ENCODE measurements at regions not wholly inside any gene's neighbourhood (a gene's known extent, or its start where the extent isn't known, plus 50 kb on each side); places are given as distances from the start of the nearest gene placed in this dataset.
"Not testable (repeated sequence)": the region's sequence is repeated elsewhere in the genome, so short reads cannot be mapped to it uniquely, and the experiment has no call there.

GRCh38 chr15:38996111-38996631 is 431.6 kb upstream of the RASGRP1 start:
- Histone ChIP-seq H3K9ac (ENCODE audit: low read length) (no peak overlapping the region), H3K27me3 (ENCODE audit: low read length) (no peaks in the 10 kb centered on the region), H3K9me3 (ENCODE audit: low read length) (no peaks in the 10 kb centered on the region), H3K4me2 (ENCODE audit: low read depth, low read length, poor library complexity, severe bottlenecking) (no peak overlapping the region), H3K4me3 (ENCODE audit: low read length) (no peak overlapping the region), H3K79me2 (ENCODE audit: low read length) (no peaks in the 10 kb centered on the region), H3K9me2 (replicated peaks; ENCODE audit: insufficient read depth, low read length) (no peaks in the 10 kb centered on the region), H3K27ac (ENCODE audit: low read length) (no peak overlapping the region), H4K20me1 (ENCODE audit: insufficient read depth, low read depth, low read length) (no peaks in the 10 kb centered on the region), H3K4me1 (ENCODE audit: low read length) (peaks cover 5% of the 10 kb centered on the region; the same call in 1 of the 2 replicates), H2AFZ (ENCODE audit: low read length) (no peak overlapping the region), H3K36me3 (ENCODE audit: insufficient read depth, low read length) (no peaks in the 10 kb centered on the region)
- no peak for DNase-seq

- Histone ChIP-seq H3K4me2 (ENCODE audit: low read depth, low read length, poor library complexity, severe bottlenecking) (no peak overlapping the region), H3K4me1 (ENCODE audit: low read length) (no peaks in the 10 kb centered on the region), H3K9me2 (replicated peaks; ENCODE audit: insufficient read depth, low read length) (no peaks in the 10 kb centered on the region), H3K27me3 (ENCODE audit: low read length) (no peaks in the 10 kb centered on the region), H3K79me2 (ENCODE audit: low read length) (no peaks in the 10 kb centered on the region), H3K4me3 (ENCODE audit: low read length) (no peak overlapping the region), H3K9ac (ENCODE audit: low read length) (no peak overlapping the region), H2AFZ (ENCODE audit: low read length) (no peak overlapping the region), H3K36me3 (ENCODE audit: insufficient read depth, low read length) (no peaks in the 10 kb centered on the region), H4K20me1 (ENCODE audit: insufficient read depth, low read depth, low read length) (no peaks in the 10 kb centered on the region), H3K9me3 (ENCODE audit: low read length) (no peaks in the 10 kb centered on the region), H3K27ac (ENCODE audit: low read length) (no peak overlapping the region)
- DNase-seq: no peak
Measured at GRCh38 chr15:38997841-38998240, 433.2 kb upstream of the RASGRP1 start.

- no peak overlapping the region for H3K4me3 ChIP-seq (ENCODE audit: low read length)
- H3K9ac ChIP-seq (ENCODE audit: low read length): no peak overlapping the region
- H3K9me2 ChIP-seq (replicated peaks; ENCODE audit: insufficient read depth, low read length): no peaks in the 10 kb centered on the region
- H3K4me1 ChIP-seq (ENCODE audit: low read length): no peaks in the 10 kb centered on the region
- no peaks in the 10 kb centered on the region for H4K20me1 ChIP-seq (ENCODE audit: insufficient read depth, low read depth, low read length)
- no peaks in the 10 kb centered on the region for H3K9me3 ChIP-seq (ENCODE audit: low read length)
- DNase-seq: no peak
- H3K36me3 ChIP-seq (ENCODE audit: insufficient read depth, low read length): no peaks in the 10 kb centered on the region
- H3K79me2 ChIP-seq (ENCODE audit: low read length): no peaks in the 10 kb centered on the region
- H3K27ac ChIP-seq (ENCODE audit: low read length): no peak overlapping the region
- H3K27me3 ChIP-seq (ENCODE audit: low read length): no peaks in the 10 kb centered on the region
- H2AFZ ChIP-seq (ENCODE audit: low read length): no peak overlapping the region
- no peak overlapping the region for H3K4me2 ChIP-seq (ENCODE audit: low read depth, low read length, poor library complexity, severe bottlenecking)
Measured at GRCh38 chr15:39000008-39000734, 435.6 kb upstream of the RASGRP1 start.

GRCh38 chr15:39009740-39010139 is 445.1 kb upstream of the RASGRP1 start:
- no peak for DNase-seq
- Histone ChIP-seq H4K20me1 (ENCODE audit: insufficient read depth, low read depth, low read length) (no peaks in the 10 kb centered on the region), H3K4me2 (ENCODE audit: low read depth, low read length, poor library complexity, severe bottlenecking) (no peak overlapping the region), H2AFZ (ENCODE audit: low read length) (no peak overlapping the region), H3K9ac (ENCODE audit: low read length) (no peak overlapping the region), H3K9me2 (replicated peaks; ENCODE audit: insufficient read depth, low read length) (no peaks in the 10 kb centered on the region), H3K27me3 (ENCODE audit: low read length) (no peaks in the 10 kb centered on the region), H3K9me3 (ENCODE audit: low read length) (no peaks in the 10 kb centered on the region), H3K4me1 (ENCODE audit: low read length) (no peaks in the 10 kb centered on the region), H3K79me2 (ENCODE audit: low read length) (no peaks in the 10 kb centered on the region), H3K27ac (ENCODE audit: low read length) (no peak overlapping the region), H3K36me3 (ENCODE audit: insufficient read depth, low read length) (no peaks in the 10 kb centered on the region), H3K4me3 (ENCODE audit: low read length) (no peak overlapping the region)

- not testable (repeated sequence) for H3K4me3 ChIP-seq (ENCODE audit: low read length); H3K27ac ChIP-seq (ENCODE audit: low read length); H3K4me1 ChIP-seq (ENCODE audit: low read length); H3K36me3 ChIP-seq (ENCODE audit: insufficient read depth, low read length); H3K9ac ChIP-seq (ENCODE audit: low read length); DNase-seq; H4K20me1 ChIP-seq (ENCODE audit: insufficient read depth, low read depth, low read length); H3K27me3 ChIP-seq (ENCODE audit: low read length); H3K79me2 ChIP-seq (ENCODE audit: low read length); H2AFZ ChIP-seq (ENCODE audit: low read length); H3K4me2 ChIP-seq (ENCODE audit: low read depth, low read length, poor library complexity, severe bottlenecking); H3K9me2 ChIP-seq (replicated peaks; ENCODE audit: insufficient read depth, low read length); H3K9me3 ChIP-seq (ENCODE audit: low read length)
Measured at GRCh38 chr15:39011066-39011465, 446.5 kb upstream of the RASGRP1 start.

- no peaks in the 10 kb centered on the region for H3K4me1 ChIP-seq (ENCODE audit: low read length)
- no peaks in the 10 kb centered on the region for H3K9me2 ChIP-seq (replicated peaks; ENCODE audit: insufficient read depth, low read length)
- no peaks in the 10 kb centered on the region for H3K27me3 ChIP-seq (ENCODE audit: low read length)
- H3K27ac ChIP-seq (ENCODE audit: low read length): no peak overlapping the region
- no peak for DNase-seq
- H2AFZ ChIP-seq (ENCODE audit: low read length): no peak overlapping the region
- no peaks in the 10 kb centered on the region for H4K20me1 ChIP-seq (ENCODE audit: insufficient read depth, low read depth, low read length)
- no peaks in the 10 kb centered on the region for H3K36me3 ChIP-seq (ENCODE audit: insufficient read depth, low read length)
- H3K4me2 ChIP-seq (ENCODE audit: low read depth, low read length, poor library complexity, severe bottlenecking): no peak overlapping the region
- no peaks in the 10 kb centered on the region for H3K79me2 ChIP-seq (ENCODE audit: low read length)
- no peaks in the 10 kb centered on the region for H3K9me3 ChIP-seq (ENCODE audit: low read length)
- no peak overlapping the region for H3K4me3 ChIP-seq (ENCODE audit: low read length)
- no peak overlapping the region for H3K9ac ChIP-seq (ENCODE audit: low read length)
Measured at GRCh38 chr15:39013262-39013661, 448.6 kb upstream of the RASGRP1 start.

GRCh38 chr15:39014682-39015081 is 450.1 kb upstream of the RASGRP1 start:
- H3K27me3 ChIP-seq (ENCODE audit: low read length): no peaks in the 10 kb centered on the region
- no peaks in the 10 kb centered on the region for H4K20me1 ChIP-seq (ENCODE audit: insufficient read depth, low read depth, low read length)
- H3K9ac ChIP-seq (ENCODE audit: low read length): no peak overlapping the region
- no peak overlapping the region for H3K27ac ChIP-seq (ENCODE audit: low read length)
- H2AFZ ChIP-seq (ENCODE audit: low read length): no peak overlapping the region
- H3K4me1 ChIP-seq (ENCODE audit: low read length): no peaks in the 10 kb centered on the region
- H3K4me2 ChIP-seq (ENCODE audit: low read depth, low read length, poor library complexity, severe bottlenecking): no peak overlapping the region
- no peaks in the 10 kb centered on the region for H3K9me3 ChIP-seq (ENCODE audit: low read length)
- no peak for DNase-seq
- H3K9me2 ChIP-seq (replicated peaks; ENCODE audit: insufficient read depth, low read length): no peaks in the 10 kb centered on the region
- no peaks in the 10 kb centered on the region for H3K36me3 ChIP-seq (ENCODE audit: insufficient read depth, low read length)
- H3K79me2 ChIP-seq (ENCODE audit: low read length): no peaks in the 10 kb centered on the region
- no peak overlapping the region for H3K4me3 ChIP-seq (ENCODE audit: low read length)

- Histone ChIP-seq H3K79me2 (ENCODE audit: low read length) (no peaks in the 10 kb centered on the region), H3K27me3 (ENCODE audit: low read length) (no peaks in the 10 kb centered on the region), H3K9me3 (ENCODE audit: low read length) (no peaks in the 10 kb centered on the region), H3K36me3 (ENCODE audit: insufficient read depth, low read length) (no peaks in the 10 kb centered on the region), H2AFZ (ENCODE audit: low read length) (no peak overlapping the region), H3K4me3 (ENCODE audit: low read length) (no peak overlapping the region), H3K9ac (ENCODE audit: low read length) (no peak overlapping the region), H3K4me2 (ENCODE audit: low read depth, low read length, poor library complexity, severe bottlenecking) (no peak overlapping the region), H3K4me1 (ENCODE audit: low read length) (no peaks in the 10 kb centered on the region), H3K9me2 (replicated peaks; ENCODE audit: insufficient read depth, low read length) (no peaks in the 10 kb centered on the region), H3K27ac (ENCODE audit: low read length) (no peak overlapping the region), H4K20me1 (ENCODE audit: insufficient read depth, low read depth, low read length) (no peaks in the 10 kb centered on the region)
- no peak for DNase-seq
Measured at GRCh38 chr15:39016706-39017105, 452.1 kb upstream of the RASGRP1 start.

Measured in Karpas-422 (cell line).